GM13977 (cell line): ENCODE measurements at regions not wholly inside any gene's neighbourhood (a gene's known extent, or its start where the extent isn't known, plus 50 kb on each side); places are given as distances from the start of the nearest gene placed in this dataset.
"Not testable (repeated sequence)": the region's sequence is repeated elsewhere in the genome, so short reads cannot be mapped to it uniquely, and the experiment has no call there.

Experiments
- DNase-seq: peaks from one replicate; pipeline ENCODE4 v3.0.0; 2012; ENCODE audit warnings: low spot score
- CTCF ChIP-seq: IDR thresholded peaks from 2 replicates; pipeline ENCODE4 v1.5.1; 2012; ENCODE audit warnings: mild to moderate bottlenecking, control low read depth; ENCODE audit not compliant: insufficient read depth; ENCODE audit errors: extremely low read depth, missing control alignments
- in situ Hi-C: fragments of 300-500 bp; cut with MboI; formaldehyde crosslinking; loops from one replicate; pipeline ENCODE4 v1.12.0; 2022; ENCODE audit warnings: low sequenced_read_pairs, low pct_unique_long_range_greater_than_20kb, mixed read lengths, inconsistent platforms; ENCODE audit not compliant: unreplicated experiment

- TF ChIP-seq CTCF = no peak
- in situ Hi-C loops = no loop called here
- DNase-seq = no peak
Observed at GRCh38 chr13:58704953-58705352, 1073.4 kb downstream of the PCDH17 start.

- TF ChIP-seq CTCF = no peak
- DNase-seq = no peak
- in situ Hi-C loops = no loop called here
Observed at GRCh38 chr13:58706421-58706820, 1074.9 kb downstream of the PCDH17 start.

GRCh38 chr13:58712191-58712590 is 1080.6 kb downstream of the PCDH17 start:
- no peak for TF ChIP-seq CTCF
- no peak for DNase-seq
- in situ Hi-C loops = no loop called here

GRCh38 chr13:58714016-58714415 is 1082.5 kb downstream of the PCDH17 start:
- DNase-seq, in situ Hi-C loops: not testable (repeated sequence)

- in situ Hi-C loops = no loop called here
- no peak for TF ChIP-seq CTCF
- no peak for DNase-seq
Observed at GRCh38 chr13:58721273-58721672, 1089.7 kb downstream of the PCDH17 start.

- in situ Hi-C loops = no loop called here
- TF ChIP-seq CTCF = no peak
- DNase-seq = no peak
Observed at GRCh38 chr13:58728126-58728525, 1096.6 kb downstream of the PCDH17 start.

- DNase-seq = no peak
- TF ChIP-seq CTCF = no peak
- in situ Hi-C loops = no loop called here
Observed at GRCh38 chr13:58729361-58729760, 1097.8 kb downstream of the PCDH17 start.
